Thymus (tissue), 11 donors: ENCODE measurements at regions not wholly inside any gene's neighbourhood (a gene's known extent, or its start where the extent isn't known, plus 50 kb on each side); places are given as distances from the start of the nearest gene placed in this dataset.
"Not testable (repeated sequence)": the region's sequence is repeated elsewhere in the genome, so short reads cannot be mapped to it uniquely, and the experiment has no call there.

Experiments used
- DNase-seq, 9 donors: peaks; one replicate each; pipeline ENCODE4 v3.0.0-alpha.2; 2013; ENCODE audit warnings: low spot score in 9 of 9, low read depth in 6 of 9, missing footprints in 1 of 9
- H3K27ac ChIP-seq, 2 donors: one replicate each; pipeline ENCODE4 v1.5.1; 2013; ENCODE audit warnings: control low read depth in 1 of 2, low read depth in 1 of 2, low read length in 1 of 2, mild to moderate bottlenecking in 1 of 2, moderate library complexity in 1 of 2
- H3K27me3 ChIP-seq, 2 donors: one replicate each; pipeline ENCODE4 v1.5.1; 2013; ENCODE audit warnings: low read length in 1 of 2; ENCODE audit not compliant: control insufficient read depth in 2 of 2, insufficient read depth in 1 of 2
- H3K36me3 ChIP-seq, 2 donors: one replicate each; pipeline ENCODE4 v1.5.1; 2013; ENCODE audit warnings: low read length in 1 of 2, mild to moderate bottlenecking in 1 of 2, moderate library complexity in 1 of 2; ENCODE audit not compliant: control insufficient read depth in 2 of 2, insufficient read depth in 2 of 2
- H3K4me1 ChIP-seq, 2 donors: one replicate each; pipeline ENCODE4 v1.5.1; 2013; ENCODE audit warnings: low read length in 2 of 2; ENCODE audit not compliant: control insufficient read depth in 2 of 2, insufficient read depth in 2 of 2
- H3K4me3 ChIP-seq, 2 donors: one replicate each; pipeline ENCODE4 v1.5.1; 2013; ENCODE audit warnings: low read length in 2 of 2, control low read depth in 1 of 2, mild to moderate bottlenecking in 1 of 2
- H3K9me3 ChIP-seq, 2 donors: one replicate each; pipeline ENCODE4 v1.5.1; 2013; ENCODE audit warnings: low read length in 1 of 2, mild to moderate bottlenecking in 1 of 2; ENCODE audit not compliant: control insufficient read depth in 2 of 2, insufficient read depth in 1 of 2
- WGBS: extraction: QIAGEN DNeasy Blood & Tissue Kit; methylation state at CpG from one replicate; pipeline ENCODE4 v1.1.7; 2013; 5-methylcytosine and 5-hydroxymethylcytosine counted together
- donor health status: healthy.

DNA sequence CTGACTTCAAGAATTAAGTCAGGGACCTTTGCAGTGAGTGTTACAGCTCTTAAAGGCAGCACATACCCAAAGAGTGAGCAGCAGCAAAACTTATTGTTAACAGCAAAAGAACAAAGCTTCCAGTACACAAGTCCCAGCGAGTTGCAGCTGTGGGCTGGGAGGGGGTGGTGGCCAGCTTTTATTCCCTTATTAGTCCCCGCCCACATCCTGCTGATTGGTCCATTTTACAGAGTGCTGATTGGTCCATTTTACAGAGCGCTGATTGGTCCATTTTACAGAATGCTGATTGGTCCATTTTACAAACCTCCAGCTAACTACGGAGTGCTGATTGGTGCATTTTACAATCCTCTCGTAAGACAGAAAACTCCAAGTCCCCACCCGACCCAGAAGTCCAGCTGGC lies 127.0 kb downstream of the NPAP1 start:
- not testable (repeated sequence) for H3K4me1 ChIP-seq, H3K27ac ChIP-seq, H3K9me3 ChIP-seq, DNase-seq, H3K36me3 ChIP-seq, H3K27me3 ChIP-seq, H3K4me3 ChIP-seq
- 86% methylated on average over 6 of the region's 6 CpGs for WGBS

DNA sequence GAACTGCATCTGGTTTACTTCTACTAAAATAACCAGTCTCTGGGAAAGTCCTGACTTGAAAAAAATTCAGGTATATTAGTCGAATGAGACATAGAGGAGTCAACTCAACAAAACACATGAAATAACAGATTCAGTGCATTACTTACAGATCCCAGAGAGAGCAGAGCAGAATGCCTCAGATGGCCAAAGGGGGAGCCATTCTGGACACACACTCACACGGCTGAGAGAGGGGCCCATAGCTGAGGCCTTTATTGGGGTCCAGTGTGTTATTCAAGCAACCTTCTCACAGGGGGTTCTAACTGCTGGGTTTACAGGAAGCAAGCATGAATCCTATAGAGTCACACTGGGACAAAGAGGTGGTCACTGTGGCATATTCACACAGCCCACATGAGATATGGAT lies 135.1 kb upstream of the SNRPN start:
- H3K27me3 ChIP-seq: peaks cover 0 to 2% of the 10 kb centered on the region in 2 donors
- H3K4me3 ChIP-seq: no peak overlapping the region
- H3K4me1 ChIP-seq: no peaks in the 10 kb centered on the region
- H3K36me3 ChIP-seq: no peaks in the 10 kb centered on the region
- peaks cover 0 to 1% of the 10 kb centered on the region in 2 donors for H3K9me3 ChIP-seq
- no peak for DNase-seq
- 82% methylated on average over 2 of the region's 2 CpGs for WGBS
- no peak overlapping the region for H3K27ac ChIP-seq

DNA sequence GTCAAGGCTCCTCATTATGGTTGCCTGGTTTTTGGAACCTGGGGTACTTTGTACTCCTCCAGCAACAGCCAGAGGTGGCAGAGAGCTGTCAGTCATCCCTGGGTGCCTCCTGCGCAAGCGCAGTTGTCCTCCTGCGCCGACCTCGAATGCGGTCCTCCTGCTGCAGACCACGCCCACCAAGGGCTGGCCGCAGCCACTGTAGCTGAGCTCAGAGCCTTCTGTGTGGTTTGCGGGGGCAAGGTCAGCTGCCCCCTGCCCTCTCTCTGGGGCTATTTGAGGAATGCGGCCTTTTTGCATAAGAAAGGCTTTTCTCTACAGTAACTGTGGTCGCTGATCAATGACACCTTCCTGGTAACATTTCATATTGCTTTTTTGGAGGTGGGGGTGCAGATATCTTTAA lies 131.3 kb upstream of the SNRPN start:
- H3K4me1 ChIP-seq: no peaks in the 10 kb centered on the region
- 49% methylated on average over 11 of the region's 11 CpGs for WGBS
- peaks cover 0 to 1% of the 10 kb centered on the region in 2 donors for H3K9me3 ChIP-seq
- H3K27me3 ChIP-seq: peaks cover 0 to 2% of the 10 kb centered on the region in 2 donors
- H3K4me3 ChIP-seq: no peak overlapping the region
- DNase-seq: peak in 2 of 9 donors; percentile 28 to 31
- no peak overlapping the region for H3K27ac ChIP-seq
- no peaks in the 10 kb centered on the region for H3K36me3 ChIP-seq

DNA sequence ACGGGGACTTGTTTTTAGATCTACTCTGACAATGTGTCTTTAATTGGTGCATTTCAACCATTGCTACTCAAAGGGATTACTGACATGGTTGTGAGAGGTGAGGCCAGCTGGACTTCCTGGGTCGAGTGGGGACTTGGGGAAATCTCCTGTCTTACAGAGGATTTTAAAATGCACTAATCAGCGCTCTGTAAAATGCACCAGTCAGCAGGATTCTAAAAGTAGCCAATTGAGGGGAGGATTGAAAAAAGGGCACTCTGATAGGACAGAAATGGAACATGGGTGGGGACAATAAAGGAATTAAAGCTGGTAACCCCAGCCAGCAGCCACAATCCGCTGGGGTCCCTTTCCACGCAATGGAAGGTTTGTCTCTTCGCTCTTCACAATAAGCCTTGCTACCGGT lies 122.5 kb upstream of the SNRPN start:
- H3K4me3 ChIP-seq: no peak overlapping the region
- H3K9me3 ChIP-seq: no peaks in the 10 kb centered on the region
- H3K4me1 ChIP-seq: no peaks in the 10 kb centered on the region
- 80% methylated on average over 7 of the region's 7 CpGs for WGBS
- H3K36me3 ChIP-seq: no peaks in the 10 kb centered on the region
- no peak for DNase-seq
- no peak overlapping the region for H3K27ac ChIP-seq
- H3K27me3 ChIP-seq: no peaks in the 10 kb centered on the region

DNA sequence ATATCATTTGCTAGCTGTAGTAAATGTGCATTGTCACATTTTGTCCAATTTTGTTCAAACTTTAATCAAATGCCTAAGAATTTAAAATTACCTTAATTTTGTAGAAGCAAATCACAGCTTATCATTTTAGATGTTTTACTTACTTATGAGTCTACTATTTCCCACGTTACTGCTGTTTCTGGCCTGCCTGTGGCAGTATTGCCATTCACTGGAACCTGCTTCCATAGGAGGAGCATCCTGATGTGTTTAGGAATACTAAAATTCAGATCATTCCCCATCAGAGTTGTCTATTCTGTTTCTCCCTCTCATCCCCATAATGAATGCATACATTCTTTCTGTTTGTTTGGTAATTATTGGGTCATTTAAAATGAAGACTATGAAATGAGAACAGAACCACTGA lies 119.5 kb upstream of the SNRPN start:
- Histone ChIP-seq H3K4me1 (no peaks in the 10 kb centered on the region), H3K36me3 (no peaks in the 10 kb centered on the region), H3K27me3 (no peaks in the 10 kb centered on the region), H3K27ac (no peak overlapping the region), H3K9me3 (peaks cover 0 to under 1% of the 10 kb centered on the region in 2 donors), H3K4me3 (no peak overlapping the region)
- no peak for DNase-seq
- 75% methylated on average over 1 of the region's 1 CpG for WGBS

DNA sequence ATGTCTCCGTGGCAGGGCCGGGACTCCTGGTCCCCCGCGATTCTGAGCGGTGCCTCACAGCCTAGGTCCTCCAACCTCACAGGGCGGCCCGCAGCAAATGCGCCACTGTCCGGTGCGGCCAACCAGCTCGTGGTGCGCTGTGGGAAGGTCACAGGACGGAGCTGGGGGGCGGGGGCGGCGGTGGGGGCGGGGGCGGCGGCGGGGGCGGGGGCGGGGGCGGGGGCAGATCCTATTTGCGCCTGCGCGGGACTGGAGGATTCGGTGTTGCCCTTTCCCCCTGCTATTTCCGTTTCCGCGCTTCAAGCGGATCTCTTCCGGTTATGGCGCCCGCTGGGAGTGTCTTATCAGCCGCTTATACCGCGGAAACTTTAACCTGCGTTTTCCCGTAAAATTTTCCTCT lies 106.7 kb upstream of the SNRPN start:
- peak in 2 of 9 donors; percentile 28 to 39 for DNase-seq
- Histone ChIP-seq H3K27ac (no peak overlapping the region), H3K36me3 (no peaks in the 10 kb centered on the region), H3K27me3 (no peaks in the 10 kb centered on the region), H3K4me3 (no peak overlapping the region), H3K9me3 (no peaks in the 10 kb centered on the region), H3K4me1 (no peaks in the 10 kb centered on the region)
- 39% methylated on average over 39 of the region's 39 CpGs for WGBS

DNA sequence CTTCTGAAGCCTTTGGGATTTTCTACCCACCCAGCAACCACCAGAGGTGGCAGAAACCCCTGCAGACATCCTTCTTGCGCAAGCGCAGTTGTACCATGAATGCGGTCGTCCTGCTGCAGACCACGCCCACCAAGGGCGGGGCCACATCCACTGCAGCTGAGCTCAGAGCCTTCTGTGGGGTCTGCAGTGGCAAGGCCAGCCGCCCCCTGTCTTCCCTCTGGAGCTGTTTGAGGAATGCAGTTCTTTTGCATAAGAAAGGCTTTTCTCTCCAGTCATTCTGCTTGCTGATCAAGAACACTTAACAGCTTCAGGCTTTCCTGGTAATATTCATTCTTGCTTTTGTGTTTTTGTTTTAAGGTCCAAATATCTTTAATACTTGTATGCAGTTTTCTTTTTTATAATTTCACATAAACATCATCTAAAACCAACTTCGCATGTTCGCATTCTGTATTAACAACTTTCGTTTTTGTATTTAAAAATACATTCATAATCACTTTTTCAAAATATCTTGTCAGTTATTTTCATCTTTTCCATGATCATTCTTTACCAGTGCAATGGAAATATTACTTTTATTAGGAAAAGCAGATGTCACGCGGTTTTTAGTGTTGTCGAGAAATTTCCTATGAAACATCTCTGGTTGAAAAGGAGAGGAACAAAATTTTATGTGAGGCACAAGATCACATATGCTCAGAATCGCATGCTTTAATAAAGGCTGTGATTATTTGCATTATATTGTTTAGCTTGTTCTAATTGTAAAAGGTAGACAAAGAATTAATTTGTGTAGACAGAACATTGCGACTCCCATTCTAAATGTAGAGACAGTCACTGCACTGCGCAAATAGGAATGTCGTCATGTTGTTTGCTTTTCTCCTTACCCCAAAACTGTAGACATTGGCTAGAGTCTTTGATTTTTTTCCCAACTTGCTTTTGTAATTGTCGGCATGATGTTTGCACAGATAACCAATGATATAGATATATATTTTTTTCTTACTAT lies 98.1 kb upstream of the SNRPN start:
- Histone ChIP-seq H3K4me3 (no peak overlapping the region), H3K27ac (no peak overlapping the region), H3K36me3 (no peaks in the 10 kb centered on the region), H3K9me3 (peaks cover 0 to 2% of the 10 kb centered on the region in 2 donors), H3K27me3 (peaks cover 0 to 2% of the 10 kb centered on the region in 2 donors), H3K4me1 (no peaks in the 10 kb centered on the region)
- no peak for DNase-seq
- 57% methylated on average over 18 of the region's 18 CpGs for WGBS

DNA sequence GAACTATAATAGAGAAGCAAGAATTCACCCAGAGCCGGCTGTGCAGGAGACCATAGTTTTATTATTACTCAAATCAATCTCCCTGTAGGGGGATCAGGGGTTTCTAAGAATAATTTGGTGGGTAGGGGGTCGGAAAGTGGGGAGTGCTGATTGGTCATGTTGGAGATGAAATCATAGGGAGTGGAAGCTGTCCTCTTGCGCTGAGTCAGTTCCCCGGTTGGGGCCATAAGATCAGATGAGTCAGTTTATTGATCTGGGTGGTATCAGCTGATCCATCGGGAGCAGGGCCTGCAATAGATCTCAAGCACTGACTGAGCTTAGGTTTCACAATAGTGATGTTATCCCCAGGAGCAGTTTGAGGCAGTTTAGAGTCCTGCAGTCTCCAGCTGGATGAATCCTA lies 97.0 kb upstream of the SNRPN start:
- no peak overlapping the region for H3K4me3 ChIP-seq
- H3K27me3 ChIP-seq: peaks cover 0 to 2% of the 10 kb centered on the region in 2 donors
- no peaks in the 10 kb centered on the region for H3K4me1 ChIP-seq
- H3K9me3 ChIP-seq: peaks cover 0 to 2% of the 10 kb centered on the region in 2 donors
- H3K27ac ChIP-seq: no peak overlapping the region
- no peak for DNase-seq
- WGBS: 62% methylated on average over 5 of the region's 5 CpGs
- H3K36me3 ChIP-seq: no peaks in the 10 kb centered on the region

DNA sequence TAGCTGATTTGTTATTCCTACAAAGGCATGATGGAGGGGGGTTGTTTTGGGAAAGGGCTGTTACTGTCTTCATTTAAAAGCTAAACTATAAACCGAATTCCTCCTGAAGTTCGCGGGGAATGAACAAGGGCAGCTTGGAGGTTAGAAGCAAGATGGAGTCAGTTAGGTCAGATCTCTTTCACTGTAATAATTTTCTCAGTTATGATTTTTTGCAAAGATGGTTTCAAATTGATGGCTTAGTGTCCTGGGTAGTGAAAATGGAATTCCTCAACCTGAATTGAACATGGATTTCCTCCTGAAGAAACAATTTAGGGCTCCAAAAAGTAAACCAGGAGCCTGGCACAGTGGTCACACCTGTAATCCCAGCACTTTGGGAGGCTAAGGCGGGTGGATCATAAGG lies 96.6 kb upstream of the SNRPN start:
- H3K36me3 ChIP-seq, H3K27me3 ChIP-seq, H3K4me3 ChIP-seq, H3K4me1 ChIP-seq, DNase-seq, H3K27ac ChIP-seq, H3K9me3 ChIP-seq: not testable (repeated sequence)
- 84% methylated on average over 4 of the region's 4 CpGs for WGBS
